ENCODE measurements at regions not wholly inside any gene's neighbourhood (a gene's known extent, or its start where the extent isn't known, plus 50 kb on each side); places are given as distances from the start of the nearest gene placed in this dataset.

GRCh38 chr3:102573483-102574028, 138.7 kb downstream of the ZPLD1 start:
- H3K9me3 ChIP-seq (ENCODE audit: low read depth), result no peaks in the 10 kb centered on the region
- peaks cover 8% of the 10 kb centered on the region for H3K4me1 ChIP-seq
- H3K27ac ChIP-seq, result no peak overlapping the region
- H3K4me2 ChIP-seq, result no peak overlapping the region
- H4K20me1 ChIP-seq (ENCODE audit: low read depth), result no peaks in the 10 kb centered on the region
- Mint-ChIP-seq H3K36me3 (no peaks in the 10 kb centered on the region), H3K4me3 (no peak overlapping the region), H3K27me3 (ENCODE audit: insufficient read depth, low read depth) (peaks cover 2% of the 10 kb centered on the region), H3K27ac (no peak overlapping the region), H3K9me3 (no peaks in the 10 kb centered on the region), H3K4me1 (no peaks in the 10 kb centered on the region)
- H2AFZ ChIP-seq (replicated peaks), result peak overlapping the region; percentile 59
- no peaks in the 10 kb centered on the region for H3F3A ChIP-seq (ENCODE audit: low read depth)
- H3K36me3 ChIP-seq, result no peaks in the 10 kb centered on the region
- H3K4me3 ChIP-seq, result no peak overlapping the region
- no peak overlapping the region for H3K9ac ChIP-seq
- no peak for DNase-seq (ENCODE audit: low spot score)
- no peaks in the 10 kb centered on the region for H3K27me3 ChIP-seq
- no peaks in the 10 kb centered on the region for H3K79me2 ChIP-seq (ENCODE audit: low read depth)
- TF ChIP-seq EZH2phosphoT487 (IDR thresholded peaks at IDR 0.05), result no peak
- no peak for TF ChIP-seq EZH2 (IDR thresholded peaks at IDR 0.05)

- Histone ChIP-seq H3K4me1 (peaks cover 8% of the 10 kb centered on the region), H3K9me3 (ENCODE audit: low read depth) (no peaks in the 10 kb centered on the region), H3K27me3 (no peaks in the 10 kb centered on the region), H2AFZ (replicated peaks) (no peak overlapping the region), H3K36me3 (no peaks in the 10 kb centered on the region), H3K79me2 (ENCODE audit: low read depth) (no peaks in the 10 kb centered on the region), H3F3A (ENCODE audit: low read depth) (no peaks in the 10 kb centered on the region), H4K20me1 (ENCODE audit: low read depth) (no peaks in the 10 kb centered on the region), H3K4me2 (no peak overlapping the region), H3K4me3 (no peak overlapping the region), H3K27ac (no peak overlapping the region), H3K9ac (no peak overlapping the region)
- Mint-ChIP-seq H3K9me3 (no peaks in the 10 kb centered on the region), H3K27ac (no peak overlapping the region), H3K4me1 (no peaks in the 10 kb centered on the region), H3K36me3 (no peaks in the 10 kb centered on the region), H3K4me3 (no peak overlapping the region), H3K27me3 (ENCODE audit: insufficient read depth, low read depth) (peaks cover 2% of the 10 kb centered on the region)
- TF ChIP-seq CTCF (IDR thresholded peaks at IDR 0.05), result no peak
- no peak for DNase-seq (ENCODE audit: low spot score)
Observed at GRCh38 chr3:102574355-102574754, 139.5 kb downstream of the ZPLD1 start.

GRCh38 chr3:102576651-102577050, 141.8 kb downstream of the ZPLD1 start:
- Histone ChIP-seq H3K4me1 (peaks cover 8% of the 10 kb centered on the region), H3K9ac (no peak overlapping the region), H4K20me1 (ENCODE audit: low read depth) (no peaks in the 10 kb centered on the region), H3K4me2 (no peak overlapping the region), H3F3A (ENCODE audit: low read depth) (no peaks in the 10 kb centered on the region), H3K36me3 (no peaks in the 10 kb centered on the region), H3K9me3 (ENCODE audit: low read depth) (no peaks in the 10 kb centered on the region), H2AFZ (replicated peaks) (no peak overlapping the region), H3K27me3 (no peaks in the 10 kb centered on the region), H3K79me2 (ENCODE audit: low read depth) (no peaks in the 10 kb centered on the region), H3K4me3 (no peak overlapping the region), H3K27ac (no peak overlapping the region)
- H3K27ac Mint-ChIP-seq, result no peak overlapping the region
- no peaks in the 10 kb centered on the region for H3K9me3 Mint-ChIP-seq
- peaks cover 2% of the 10 kb centered on the region for H3K27me3 Mint-ChIP-seq (ENCODE audit: insufficient read depth, low read depth)
- no peaks in the 10 kb centered on the region for H3K4me1 Mint-ChIP-seq
- no peak for DNase-seq (ENCODE audit: low spot score)
- TF ChIP-seq EZH2phosphoT487 (IDR thresholded peaks at IDR 0.05) (no peak), EZH2 (IDR thresholded peaks at IDR 0.05) (no peak), CTCF (IDR thresholded peaks at IDR 0.05) (no peak)
- no peaks in the 10 kb centered on the region for H3K36me3 Mint-ChIP-seq
- no peak overlapping the region for H3K4me3 Mint-ChIP-seq

GRCh38 chr3:102577082-102577789, 142.4 kb downstream of the ZPLD1 start:
- no peak for DNase-seq (ENCODE audit: low spot score)

More at GRCh38 chr3:102577082-102577789, 142.4 kb downstream of the ZPLD1 start:
- Mint-ChIP-seq H3K27ac (no peak overlapping the region), H3K9me3 (no peaks in the 10 kb centered on the region), H3K4me1 (no peaks in the 10 kb centered on the region), H3K36me3 (no peaks in the 10 kb centered on the region), H3K4me3 (no peak overlapping the region), H3K27me3 (ENCODE audit: insufficient read depth, low read depth) (peaks cover 2% of the 10 kb centered on the region)
- Histone ChIP-seq H3F3A (ENCODE audit: low read depth) (no peaks in the 10 kb centered on the region), H3K36me3 (no peaks in the 10 kb centered on the region), H4K20me1 (ENCODE audit: low read depth) (no peaks in the 10 kb centered on the region), H3K79me2 (ENCODE audit: low read depth) (no peaks in the 10 kb centered on the region), H3K4me3 (no peak overlapping the region), H3K27ac (no peak overlapping the region), H3K9ac (no peak overlapping the region), H3K9me3 (ENCODE audit: low read depth) (no peaks in the 10 kb centered on the region), H3K4me2 (no peak overlapping the region), H3K4me1 (peaks cover 8% of the 10 kb centered on the region), H2AFZ (replicated peaks) (no peak overlapping the region), H3K27me3 (no peaks in the 10 kb centered on the region)
- no peak for TF ChIP-seq EZH2phosphoT487 (IDR thresholded peaks at IDR 0.05)
- TF ChIP-seq EZH2 (IDR thresholded peaks at IDR 0.05), result no peak
- no peak for TF ChIP-seq CTCF (IDR thresholded peaks at IDR 0.05)

Data from neural progenitor cell (in vitro differentiated cells).